PC-9 (cell line): ENCODE measurements at regions not wholly inside any gene's neighbourhood (a gene's known extent, or its start where the extent isn't known, plus 50 kb on each side); places are given as distances from the start of the nearest gene placed in this dataset.

Source experiments
- BruUV-seq: library from RNA; stranded (reverse); fragments of 400-500 nt; replicated peaks from 2 replicates; lab custom pipeline; 2021; lab: Mats Ljungman, UMichigan
- CTCF ChIA-PET: fragments of 300-600 bp; sonication (Branson Sonifier 250); formaldehyde crosslinking; loops from one replicate; lab custom pipeline; 2022; ENCODE audit warnings: antibody characterized with exemption; lab: Charles Lee
- POLR2A ChIA-PET: fragments of 300-600 bp; sonication (Branson Sonifier 250); formaldehyde crosslinking; loops from one replicate; lab custom pipeline; 2022; ENCODE audit warnings: antibody characterized with exemption; ENCODE audit not compliant: unreplicated experiment; lab: Charles Lee
- DNase-seq, 2 experiments: peaks; one replicate each; pipeline versions ENCODE4 v3.0.0 to v3.0.0-alpha.2; 2015 to 2022; ENCODE audit warnings: mixed read lengths in 1 of 2
- H2AFZ ChIP-seq: fragments of 200-600 bp; sonication (generic); 2 replicates; pipeline ENCODE4 v1.8.1; 2017; ENCODE audit warnings: antibody characterized with exemption
- H3F3A ChIP-seq: fragments of 200-600 bp; sonication (generic); 2 replicates; pipeline ENCODE4 v1.8.1; 2017; ENCODE audit warnings: antibody characterized with exemption, mild to moderate bottlenecking, low read depth; ENCODE audit not compliant: insufficient read depth
- H3K27ac ChIP-seq: fragments of 200-600 bp; sonication (generic); 2 replicates; pipeline ENCODE4 v1.6.1; 2016; ENCODE audit warnings: mixed run types
- H3K27me3 ChIP-seq: fragments of 200-600 bp; sonication (generic); 2 replicates; pipeline ENCODE4 v1.6.1; 2016; ENCODE audit warnings: low read depth, mixed run types; ENCODE audit not compliant: insufficient read depth
- H3K36me3 ChIP-seq: fragments of 200-600 bp; sonication (generic); 2 replicates; pipeline ENCODE4 v1.6.1; 2016; ENCODE audit warnings: low read depth, mixed run types
- H3K4me1 ChIP-seq: fragments of 200-600 bp; sonication (generic); replicated peaks from 2 replicates; pipeline ENCODE4 v1.6.1; 2016; ENCODE audit warnings: mixed run types; ENCODE audit not compliant: insufficient read depth
- H3K4me2 ChIP-seq: fragments of 200-600 bp; sonication (generic); 2 replicates; pipeline ENCODE4 v1.6.1; 2017; ENCODE audit warnings: mixed run types
- H3K4me3 ChIP-seq: fragments of 200-600 bp; sonication (generic); 2 replicates; pipeline ENCODE4 v1.6.1; 2016; ENCODE audit warnings: mixed run types
- H3K79me2 ChIP-seq: fragments of 200-600 bp; sonication (generic); 2 replicates; pipeline ENCODE4 v1.6.1; 2017; ENCODE audit warnings: low read depth, mixed run types
- H3K9me2 ChIP-seq: fragments of 200-600 bp; sonication (generic); 2 replicates; pipeline ENCODE4 v1.8.1; 2017; ENCODE audit warnings: mild to moderate bottlenecking; ENCODE audit not compliant: insufficient read depth
- H3K9me3 ChIP-seq: fragments of 200-600 bp; sonication (generic); 2 replicates; pipeline ENCODE4 v1.8.1; 2016; ENCODE audit warnings: low read depth; ENCODE audit not compliant: insufficient read depth
- H4K20me1 ChIP-seq: fragments of 200-600 bp; sonication (generic); 2 replicates; pipeline ENCODE4 v1.8.1; 2017; ENCODE audit not compliant: insufficient read depth
- EZH2 ChIP-seq: fragments of 200-600 bp; sonication (generic); IDR thresholded peaks from 2 replicates; pipeline ENCODE4 v1.8.0; 2017; ENCODE audit warnings: antibody characterized with exemption, low read depth
- intact Hi-C: fragments of 100-400 bp; cut with micrococcal nuclease; formaldehyde crosslinking; loops from one replicate; pipeline ENCODE4 v1.10.0; 2022; ENCODE audit not compliant: unreplicated experiment
- TF ChIP-seq, protein P1 (sequence below): fragments of 200-600 bp; sonication (generic); conservative IDR thresholded peaks from 2 replicates; pipeline ENCODE4 v1.6.1; 2017; ENCODE audit warnings: mixed run types, antibody characterized with exemption, mild to moderate bottlenecking, moderate library complexity

- Histone ChIP-seq H3F3A (no peaks in the 10 kb centered on the region), H3K27me3 (no peaks in the 10 kb centered on the region), H4K20me1 (no peaks in the 10 kb centered on the region), H3K9me3 (no peaks in the 10 kb centered on the region), H3K9me2 (no peaks in the 10 kb centered on the region), H3K36me3 (no peaks in the 10 kb centered on the region), H2AFZ (no peak overlapping the region), H3K27ac (no peak overlapping the region), H3K4me1 (no peaks in the 10 kb centered on the region), H3K4me2 (no peak overlapping the region), H3K79me2 (no peaks in the 10 kb centered on the region), H3K4me3 (no peak overlapping the region)
- DNase-seq, result no peak
- no TSS peak for BruUV-seq
- POLR2A ChIA-PET, result no interaction called here
- intact Hi-C loops, result no loop called here
- CTCF ChIA-PET, result no interaction called here
- TF ChIP-seq, protein P1, sequence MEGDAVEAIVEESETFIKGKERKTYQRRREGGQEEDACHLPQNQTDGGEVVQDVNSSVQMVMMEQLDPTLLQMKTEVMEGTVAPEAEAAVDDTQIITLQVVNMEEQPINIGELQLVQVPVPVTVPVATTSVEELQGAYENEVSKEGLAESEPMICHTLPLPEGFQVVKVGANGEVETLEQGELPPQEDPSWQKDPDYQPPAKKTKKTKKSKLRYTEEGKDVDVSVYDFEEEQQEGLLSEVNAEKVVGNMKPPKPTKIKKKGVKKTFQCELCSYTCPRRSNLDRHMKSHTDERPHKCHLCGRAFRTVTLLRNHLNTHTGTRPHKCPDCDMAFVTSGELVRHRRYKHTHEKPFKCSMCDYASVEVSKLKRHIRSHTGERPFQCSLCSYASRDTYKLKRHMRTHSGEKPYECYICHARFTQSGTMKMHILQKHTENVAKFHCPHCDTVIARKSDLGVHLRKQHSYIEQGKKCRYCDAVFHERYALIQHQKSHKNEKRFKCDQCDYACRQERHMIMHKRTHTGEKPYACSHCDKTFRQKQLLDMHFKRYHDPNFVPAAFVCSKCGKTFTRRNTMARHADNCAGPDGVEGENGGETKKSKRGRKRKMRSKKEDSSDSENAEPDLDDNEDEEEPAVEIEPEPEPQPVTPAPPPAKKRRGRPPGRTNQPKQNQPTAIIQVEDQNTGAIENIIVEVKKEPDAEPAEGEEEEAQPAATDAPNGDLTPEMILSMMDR, result no peak
- TF ChIP-seq EZH2, result no peak
Observed at GRCh38 chr10:6912929-6913328, 332.9 kb upstream of the PRKCQ start.

- Histone ChIP-seq H3K9me3 (no peaks in the 10 kb centered on the region), H3K36me3 (no peaks in the 10 kb centered on the region), H3F3A (no peaks in the 10 kb centered on the region), H4K20me1 (no peaks in the 10 kb centered on the region), H3K4me1 (no peaks in the 10 kb centered on the region), H3K27ac (no peak overlapping the region), H3K9me2 (no peaks in the 10 kb centered on the region), H3K27me3 (no peaks in the 10 kb centered on the region), H3K4me2 (no peak overlapping the region), H2AFZ (no peak overlapping the region), H3K4me3 (no peak overlapping the region), H3K79me2 (no peaks in the 10 kb centered on the region)
- ChIA-PET CTCF (no interaction called here), POLR2A (no interaction called here)
- TF ChIP-seq, protein P1, result no peak
- no peak for TF ChIP-seq EZH2
- BruUV-seq, result no TSS peak
- peak; percentile 15 to 41 for DNase-seq
- intact Hi-C loops, result no loop called here
Observed at GRCh38 chr10:6912424-6912823, 332.3 kb upstream of the PRKCQ start.

DNA sequence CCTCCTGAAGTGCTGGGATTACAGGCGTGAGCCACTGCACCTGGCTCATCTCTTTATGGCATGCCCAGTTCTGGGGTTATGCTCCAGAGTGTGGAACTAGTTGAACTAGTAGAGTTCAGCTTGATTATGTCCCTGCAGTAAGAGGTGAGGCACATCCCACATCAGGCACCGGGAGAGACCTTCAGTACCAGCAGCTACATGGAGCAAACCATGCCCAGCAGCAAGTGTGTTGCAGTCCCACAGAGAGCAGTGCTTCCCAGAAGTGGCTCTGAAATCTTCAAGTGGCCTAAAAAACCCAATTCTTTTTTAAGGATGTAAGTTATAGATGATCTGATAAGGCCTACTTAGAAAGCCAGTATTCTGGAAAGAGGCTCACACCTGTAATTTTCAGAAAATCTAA is 331.9 kb upstream of the PRKCQ start:
- CTCF ChIA-PET, result no interaction called here
- H3K9me3 ChIP-seq, result no peaks in the 10 kb centered on the region

More for the DNA sequence above, 331.9 kb upstream of the PRKCQ start:
- no peaks in the 10 kb centered on the region for H3F3A ChIP-seq
- POLR2A ChIA-PET, result no interaction called here
- no TSS peak for BruUV-seq
- no peaks in the 10 kb centered on the region for H3K4me1 ChIP-seq
- H4K20me1 ChIP-seq, result no peaks in the 10 kb centered on the region
- no peaks in the 10 kb centered on the region for H3K36me3 ChIP-seq
- no peak overlapping the region for H3K27ac ChIP-seq
- no peak for TF ChIP-seq EZH2
- TF ChIP-seq, protein P1, result no peak
- H3K4me2 ChIP-seq, result no peak overlapping the region
- H3K27me3 ChIP-seq, result no peaks in the 10 kb centered on the region
- H3K9me2 ChIP-seq, result no peaks in the 10 kb centered on the region
- no peaks in the 10 kb centered on the region for H3K79me2 ChIP-seq
- peak in 1 of 2 experiments; percentile 3 for DNase-seq
- no peak overlapping the region for H3K4me3 ChIP-seq
- intact Hi-C loops, result no loop called here
- H2AFZ ChIP-seq, result no peak overlapping the region
